HG03025 (cell line): ENCODE measurements at regions not wholly inside any gene's neighbourhood (a gene's known extent, or its start where the extent isn't known, plus 50 kb on each side); places are given as distances from the start of the nearest gene placed in this dataset.

Source experiments
- ATAC-seq: cut with Tn5 transposase; IDR thresholded peaks from one replicate; pipeline ENCODE4 v1.9.1; 2021; ENCODE audit warnings: mild to moderate bottlenecking, moderate library complexity; ENCODE audit not compliant: unreplicated experiment, low FRiP score

DNA sequence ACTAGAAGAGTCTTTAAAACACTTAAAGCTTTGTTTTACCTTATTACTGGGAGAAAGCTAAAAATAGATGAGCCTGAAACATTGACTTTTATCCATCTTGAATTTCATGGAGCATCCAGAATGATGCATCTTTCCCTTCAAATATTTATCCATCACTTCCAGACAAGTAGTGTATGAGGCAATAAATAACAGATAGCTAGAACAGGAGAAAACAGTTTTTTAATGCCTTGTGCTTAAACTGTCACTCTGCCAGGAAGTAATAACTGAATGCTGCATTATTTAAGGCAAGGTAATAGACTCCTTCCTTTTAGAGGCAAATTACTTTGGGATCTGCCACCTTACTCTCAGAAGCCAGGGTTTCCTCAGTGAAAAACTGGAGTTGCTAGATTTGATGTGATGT is 225.8 kb upstream of the NAALADL2 start:
- no peak for ATAC-seq

GRCh38 chr3:174636451-174636850 is 222.7 kb upstream of the NAALADL2 start:
- no peak for ATAC-seq

DNA sequence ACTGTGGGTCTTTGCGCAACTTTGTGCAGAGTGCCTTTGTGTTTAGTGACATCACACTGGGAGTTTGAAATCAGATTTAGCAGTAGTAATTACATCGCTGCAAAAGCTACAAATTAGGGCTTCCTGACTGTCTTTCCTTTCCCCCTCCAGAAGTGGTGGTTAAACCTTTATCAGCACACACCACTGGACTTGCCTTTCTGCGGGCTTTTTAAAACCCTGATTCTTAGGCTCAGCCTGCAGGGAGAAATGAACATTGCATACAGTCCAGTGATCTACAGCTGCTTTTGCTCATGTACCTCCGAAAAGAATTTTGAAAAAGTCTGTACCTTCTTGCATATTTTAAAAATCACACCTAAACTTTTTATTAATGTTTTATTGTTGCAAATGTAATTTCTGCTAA is 219.7 kb upstream of the NAALADL2 start:
- no peak for ATAC-seq

DNA sequence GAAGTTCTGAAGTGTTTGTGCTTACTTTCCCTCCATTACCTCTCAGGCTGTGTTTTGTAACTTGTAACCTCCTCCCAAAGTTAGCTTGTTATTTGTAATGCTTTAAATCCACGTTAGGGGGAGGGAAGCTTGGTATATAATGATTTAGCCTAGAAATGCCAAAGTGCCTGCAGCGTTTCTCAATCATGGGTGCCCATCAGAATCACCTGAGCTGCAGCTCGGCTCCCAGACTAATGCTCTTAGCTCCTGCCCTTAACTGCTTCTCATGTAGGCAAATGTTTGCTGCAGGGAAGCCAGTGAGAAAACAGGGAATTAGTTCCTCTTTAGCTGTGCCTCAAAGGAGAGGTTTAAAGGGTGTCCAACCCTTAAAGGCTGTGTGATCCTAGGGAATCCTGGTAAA is 219.2 kb upstream of the NAALADL2 start:
- ATAC-seq, result no peak

GRCh38 chr3:174640932-174641331 is 218.2 kb upstream of the NAALADL2 start:
- no peak for ATAC-seq

GRCh38 chr3:174644287-174644686 is 214.8 kb upstream of the NAALADL2 start:
- no peak for ATAC-seq

- ATAC-seq, result no peak
Observed at GRCh38 chr3:174651951-174652350, 207.2 kb upstream of the NAALADL2 start.

DNA sequence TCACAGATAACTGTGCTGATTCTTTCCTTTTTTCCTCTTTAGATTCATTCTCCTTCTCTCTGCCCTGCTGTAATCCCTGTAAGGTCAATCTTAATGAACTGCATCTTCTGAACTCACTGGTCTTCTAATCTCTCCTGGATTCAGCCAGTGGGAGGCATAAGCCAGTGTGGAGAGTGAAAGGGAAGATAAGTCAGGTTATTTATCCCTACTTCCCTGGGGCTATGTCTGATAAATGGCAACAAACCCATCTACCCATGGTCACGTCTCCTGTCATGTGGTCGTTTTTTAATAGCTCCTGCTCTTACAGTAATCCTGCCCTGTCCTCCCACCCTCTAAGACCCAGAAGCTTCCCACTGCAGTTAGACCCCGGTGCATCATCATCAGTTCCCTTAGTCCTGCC is 199.6 kb upstream of the NAALADL2 start:
- no peak for ATAC-seq

DNA sequence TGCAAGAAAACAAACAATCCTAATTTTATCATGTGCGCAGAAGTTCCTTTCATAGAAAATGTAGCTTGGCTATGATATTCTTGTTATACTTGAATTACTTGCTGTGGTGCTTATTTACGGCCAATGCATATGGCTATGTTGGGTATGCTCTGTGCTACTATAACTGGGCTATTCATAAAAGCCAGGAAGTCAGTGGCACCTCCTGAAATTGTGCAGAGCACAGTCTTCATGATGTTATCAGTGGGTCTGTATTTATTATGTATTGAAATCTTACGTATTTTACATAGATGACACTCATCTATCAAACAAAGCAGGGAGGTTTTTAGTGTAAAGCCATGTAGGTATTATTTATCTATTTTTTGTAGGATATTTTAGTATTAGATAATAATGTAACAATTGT is 196.5 kb upstream of the NAALADL2 start:
- ATAC-seq, result no peak

DNA sequence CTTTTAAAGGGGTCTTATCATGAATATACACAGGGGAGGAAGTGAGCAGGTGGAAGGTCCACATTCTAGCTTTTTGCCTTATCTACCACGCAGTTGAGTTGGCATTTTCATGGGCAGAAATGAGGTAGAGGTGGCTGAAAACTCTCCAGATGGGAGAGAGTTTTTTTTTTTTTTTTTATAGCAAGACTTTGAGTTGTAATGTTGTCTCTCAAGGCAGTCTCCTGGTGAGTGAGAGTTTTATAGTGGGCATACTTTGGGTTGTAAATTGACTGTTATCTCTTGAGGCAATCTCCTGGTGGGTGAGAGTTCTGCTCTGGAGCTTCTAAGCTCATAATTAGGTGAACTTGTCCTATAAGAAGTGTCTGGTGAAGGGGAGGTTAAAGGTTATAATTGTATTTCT is 191.7 kb upstream of the NAALADL2 start:
- no peak for ATAC-seq

DNA sequence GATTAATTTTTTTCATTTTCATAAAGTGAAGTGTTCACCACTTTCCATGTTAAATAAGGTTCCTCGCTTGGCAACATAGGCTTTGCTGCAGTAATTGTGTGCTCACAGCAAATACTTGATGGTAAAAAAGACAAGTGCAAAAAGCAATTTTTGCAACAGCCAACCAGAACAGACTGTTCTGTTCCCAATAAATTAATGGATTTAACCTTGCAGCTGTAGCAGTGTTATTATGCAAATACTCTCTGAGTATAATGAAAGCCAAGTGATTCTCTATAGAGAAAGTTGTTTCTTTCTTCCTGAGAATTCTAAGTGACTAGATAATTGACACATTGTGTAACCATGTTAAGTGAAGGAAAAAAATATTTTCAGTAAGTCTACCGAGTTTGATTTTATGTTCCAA is 183.7 kb upstream of the NAALADL2 start:
- ATAC-seq, result no peak

DNA sequence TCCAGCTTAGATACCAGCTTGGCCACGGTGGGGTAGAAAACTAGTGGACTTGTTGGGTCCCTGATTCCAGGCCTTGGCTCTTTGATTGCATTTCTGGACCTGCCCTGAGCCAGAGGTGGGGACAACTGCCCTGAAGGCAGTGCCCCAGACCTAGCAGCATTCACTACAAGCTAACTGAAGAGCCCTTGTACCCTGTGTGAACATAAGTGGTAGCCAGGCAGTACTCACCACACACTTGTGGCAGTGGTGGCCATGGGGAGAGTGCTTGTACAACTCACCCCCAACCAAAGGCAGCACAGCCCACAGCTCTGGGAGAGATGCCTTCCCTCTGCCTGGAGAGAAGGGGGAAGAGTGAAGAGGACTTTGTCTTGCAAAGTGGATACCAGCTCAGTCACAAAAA is 177.3 kb upstream of the NAALADL2 start:
- ATAC-seq, result no peak

- ATAC-seq, result no peak
Observed at GRCh38 chr3:174685796-174686195, 173.3 kb upstream of the NAALADL2 start.

DNA sequence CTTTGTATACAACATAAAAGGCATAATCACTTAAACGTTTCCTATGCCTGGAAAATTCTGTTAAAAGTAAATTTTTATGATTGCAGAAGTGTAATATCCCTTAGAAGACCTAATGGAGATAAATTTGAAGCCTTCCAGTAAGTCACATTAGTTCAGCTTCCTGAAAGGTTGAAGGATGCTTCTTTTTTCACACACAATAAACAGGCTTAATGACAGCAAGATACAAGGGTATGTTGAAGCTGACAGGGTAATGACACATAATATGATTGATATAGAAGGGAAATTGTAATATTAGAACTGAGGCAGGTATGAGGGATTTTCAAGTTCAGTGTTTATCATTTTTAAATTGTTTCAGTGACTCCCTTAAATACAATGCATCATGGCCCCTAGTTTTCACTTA is 161.8 kb upstream of the NAALADL2 start:
- no peak for ATAC-seq

GRCh38 chr3:174700736-174701135 is 158.4 kb upstream of the NAALADL2 start:
- no peak for ATAC-seq

- no peak for ATAC-seq
Observed at GRCh38 chr3:174710612-174711011, 148.5 kb upstream of the NAALADL2 start.

- ATAC-seq, result no peak
Observed at GRCh38 chr3:174715386-174715785, 143.7 kb upstream of the NAALADL2 start.

DNA sequence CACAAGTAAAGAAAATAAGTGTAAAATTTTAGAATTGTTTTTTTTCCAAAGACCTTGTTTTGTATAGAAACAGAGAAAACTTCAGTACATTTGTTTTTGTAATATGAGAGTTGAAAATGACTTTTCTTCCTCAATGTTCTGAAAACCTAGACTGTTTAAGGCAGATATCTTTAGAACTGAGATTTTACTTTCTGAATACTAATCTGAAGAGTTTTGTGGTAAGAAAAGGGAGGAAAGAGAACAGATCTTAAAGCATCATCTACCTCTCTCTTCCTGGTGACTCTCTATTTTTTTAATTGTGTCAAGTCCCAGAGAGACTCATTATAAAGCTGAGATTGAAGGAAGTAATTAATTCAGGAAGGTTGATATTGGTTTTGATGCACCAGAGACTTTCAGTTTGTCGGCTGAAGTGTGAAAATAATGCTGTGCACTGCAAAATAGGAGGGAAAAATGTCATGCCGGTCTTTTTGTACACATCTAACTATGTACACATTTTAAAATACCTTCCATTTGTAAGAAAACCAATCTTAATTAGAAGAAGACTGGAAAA is 142.1 kb upstream of the NAALADL2 start:
- ATAC-seq, result no peak

DNA sequence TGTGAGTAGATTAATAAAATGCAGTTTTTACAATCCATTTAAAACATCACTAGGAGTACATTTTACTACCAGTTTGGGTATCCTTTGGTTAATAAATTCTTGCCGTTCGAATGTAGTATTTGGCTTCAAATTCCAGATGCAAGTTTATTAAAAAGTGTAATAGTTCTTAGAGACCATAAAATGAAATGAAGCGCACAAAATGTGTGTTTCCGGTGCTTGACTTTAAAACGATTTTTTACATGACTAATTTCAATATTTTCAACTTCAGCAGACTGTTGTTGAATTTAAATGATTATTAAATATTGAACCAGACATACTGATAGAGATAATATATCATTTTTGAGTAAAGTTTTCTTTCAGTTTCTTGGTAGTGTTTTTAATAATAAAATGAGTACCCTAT is 138.4 kb upstream of the NAALADL2 start:
- no peak for ATAC-seq

DNA sequence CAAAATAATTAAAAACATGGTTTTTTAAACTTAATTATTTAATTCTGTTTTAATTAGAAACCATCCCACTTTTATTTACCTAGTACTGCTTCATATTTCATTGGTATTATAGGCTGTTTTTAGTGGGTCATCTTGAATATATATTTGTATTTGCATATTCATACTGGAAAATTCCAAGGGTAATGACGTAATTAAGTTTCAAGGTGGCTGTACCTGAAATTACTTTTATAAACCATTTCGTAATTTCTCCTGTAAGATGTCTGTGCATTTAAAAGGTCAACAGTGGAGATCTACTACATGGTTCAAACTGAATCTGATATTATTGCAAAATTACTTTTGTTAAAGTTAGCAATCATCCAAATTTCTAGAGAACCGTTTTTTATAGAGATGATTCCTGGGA is 133.8 kb upstream of the NAALADL2 start:
- no peak for ATAC-seq

GRCh38 chr3:174737966-174738365 is 121.2 kb upstream of the NAALADL2 start:
- no peak for ATAC-seq

DNA sequence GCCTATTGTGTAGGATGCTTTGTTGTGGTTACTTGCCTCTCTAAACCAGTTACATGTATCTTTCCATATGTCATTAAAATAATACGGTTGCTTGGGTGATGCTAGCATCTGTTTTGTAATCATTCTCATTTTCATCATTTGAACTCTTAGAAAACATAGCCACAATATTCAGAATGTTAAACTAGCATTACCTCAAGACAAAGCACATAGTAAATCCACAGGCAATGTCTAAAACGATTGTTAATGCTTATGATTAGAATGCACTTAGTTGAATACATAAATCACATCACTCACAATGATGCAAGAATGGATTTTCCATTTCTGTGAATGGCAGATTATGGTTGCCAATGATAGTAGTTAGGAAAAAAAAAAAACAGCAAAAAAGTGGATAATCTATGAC is 110.0 kb upstream of the NAALADL2 start:
- no peak for ATAC-seq
